Heart right ventricle (tissue), 16 donors: ENCODE measurements at regions not wholly inside any gene's neighbourhood (a gene's known extent, or its start where the extent isn't known, plus 50 kb on each side); places are given as distances from the start of the nearest gene placed in this dataset.

ENCODE experiments used
- ATAC-seq, 8 donors: fragments of 200-7000 bp; cut with Tn5 transposase; one replicate each; pipeline ENCODE4 v1.9.1; 2020; ENCODE audit warnings: mild to moderate bottlenecking in 8 of 8, moderate library complexity in 8 of 8, moderate number of reproducible peaks in 1 of 8
- DNase-seq, 2 donors: peaks; one replicate each; pipeline ENCODE4 v3.0.0-alpha.2; 2020
- H3K27ac ChIP-seq, 10 donors: fragments of 200-600 bp; sonication (generic) in 2 of 10; one replicate each; pipeline versions ENCODE4 v1.5.0 to v1.8.0; 2020 to 2022; ENCODE audit warnings: mild to moderate bottlenecking in 3 of 10
- H3K27me3 ChIP-seq, 7 donors: fragments of 200-600 bp; one replicate each; pipeline ENCODE4 v1.8.0; 2021 to 2022; ENCODE audit warnings: mild to moderate bottlenecking in 2 of 7
- H3K36me3 ChIP-seq, 9 donors: fragments of 200-600 bp; sonication (generic) in 1 of 9; one replicate each; pipeline versions ENCODE4 v1.5.0 to v1.8.0; 2020 to 2022; ENCODE audit warnings: mild to moderate bottlenecking in 2 of 9
- H3K4me1 ChIP-seq, 9 donors: fragments of 200-600 bp; sonication (generic) in 1 of 9; one replicate each; pipeline versions ENCODE4 v1.5.0 to v1.8.0; 2020 to 2022; ENCODE audit warnings: mild to moderate bottlenecking in 4 of 9
- H3K4me3 ChIP-seq, 10 donors: fragments of 200-600 bp; sonication (generic) in 2 of 10; one replicate each; pipeline versions ENCODE4 v1.5.0 to v1.8.0; 2020 to 2022; ENCODE audit warnings: mild to moderate bottlenecking in 7 of 10, moderate library complexity in 2 of 10
- H3K9me3 ChIP-seq, 11 donors: fragments of 200-600 bp in 10 of 11; sonication (generic) in 2 of 11; one replicate each; pipeline versions ENCODE4 v1.5.0 to v1.8.0; 2013 to 2022; ENCODE audit warnings: mild to moderate bottlenecking in 2 of 11, control low read depth in 1 of 11, moderate library complexity in 1 of 11
- CTCF ChIP-seq, 9 donors: fragments of 200-600 bp; sonication (generic) in 2 of 9; IDR thresholded peaks; one replicate each; pipeline versions ENCODE4 v1.5.0 to v1.8.0; 2021 to 2022; ENCODE audit warnings: antibody characterized with exemption in 9 of 9, mild to moderate bottlenecking in 5 of 9, moderate library complexity in 1 of 9
- WGBS, 2 donors: extraction: QIAGEN DNeasy Blood & Tissue Kit; methylation state at CpG; one replicate each; pipeline ENCODE4 v1.1.7; 2013; ENCODE audit warnings: inconsistent platforms in 1 of 2; 5-methylcytosine and 5-hydroxymethylcytosine counted together
- intact Hi-C, 10 donors: fragments of 100-400 bp; cut with DNase I; formaldehyde crosslinking; loops; one replicate each; pipeline versions ENCODE4 v1.11.1 to v1.14.2; 2022
- donor health status: Arrhythmogenic right ventricular cardiomyopathy.
- donor health status: ischemic (EF 13 %, LVEDD 7.1; RV severe dilation, severe dysfunction).
- donor health status: healthy with polysubstance abuse.
- donor health status: DM: no; HTN: yes; CAD: no.
- donor health status: DM: no; HTN: no; CAD: no.
- donor health status: ischemic (EF 25% LVEDD 6.9; RV normal size, moderate dysfunction).
- donor health status: ischemic (EF 25% LVEDD 5.7; RV mildly dilated, moderate dysfunction).
- donor health status: healthy.
- donor health status: DM: yes; HTN: yes; CAD: no.
- donor health status: Ischemic cardiomyopathy.
- donor health status: ischemic (EF 35%, LVEDD 5.7; RV mildly dilated, moderate dysfunction).
- donor health status: nonischemic (EF 11% LVEDD 7.7; RV severe dilation, severe dysfunction).
- donor health status: DM: yes; HTN: yes; CAD: no.
- donor health status: PGD.
- donor health status: ischemic (EF 29% LVEDD 5.4; RV normal size, mild dysfunction).
- donor health status: nonischemic (EF 23%, LVEDD 6.1; RV moderate dilation, normal function).

GRCh38 chr11:97157221-97157740 is 767.5 kb downstream of the JRKL start:
- Histone ChIP-seq H3K27ac (no peak overlapping the region), H3K27me3 (no peaks in the 10 kb centered on the region), H3K36me3 (no peaks in the 10 kb centered on the region), H3K4me3 (no peak overlapping the region), H3K9me3 (no peaks in the 10 kb centered on the region), H3K4me1 (no peaks in the 10 kb centered on the region)
- intact Hi-C loops, result no loop called here
- TF ChIP-seq CTCF (IDR thresholded peaks at IDR 0.05), result no peak
- ATAC-seq, result no peak
- no peak for DNase-seq
- 84 to 90% methylated on average over 2 of the region's 2 CpGs for WGBS, 2 donors

- Histone ChIP-seq H3K27me3 (no peaks in the 10 kb centered on the region), H3K27ac (no peak overlapping the region), H3K36me3 (no peaks in the 10 kb centered on the region), H3K4me3 (no peak overlapping the region), H3K4me1 (no peaks in the 10 kb centered on the region), H3K9me3 (no peaks in the 10 kb centered on the region)
- ATAC-seq (peak in 5 of 8 donors; percentile 16 to 83 (median 58)), DNase-seq (no peak)
- 56 to 61% methylated on average over 5 of the region's 5 CpGs for WGBS, 2 donors
- no peak for TF ChIP-seq CTCF (IDR thresholded peaks at IDR 0.05)
- intact Hi-C loops, result no loop called here
Measured at GRCh38 chr11:97158243-97158642, 768.4 kb downstream of the JRKL start.

GRCh38 chr11:97163631-97164191 is 773.9 kb downstream of the JRKL start:
- no peak for ATAC-seq
- intact Hi-C loops, result no loop called here
- TF ChIP-seq CTCF (IDR thresholded peaks at IDR 0.05), result no peak
- no peak overlapping the region for H3K27ac ChIP-seq
- H3K4me1 ChIP-seq, result no peaks in the 10 kb centered on the region
- H3K27me3 ChIP-seq, result no peaks in the 10 kb centered on the region
- no peaks in the 10 kb centered on the region for H3K9me3 ChIP-seq
- no peak for DNase-seq
- no peak overlapping the region for H3K4me3 ChIP-seq
- 84 to 88% methylated on average over 4 of the region's 4 CpGs for WGBS, 2 donors
- H3K36me3 ChIP-seq, result no peaks in the 10 kb centered on the region

GRCh38 chr11:97201743-97202612 is 812.2 kb downstream of the JRKL start:
- Histone ChIP-seq H3K27me3 (no peaks in the 10 kb centered on the region), H3K27ac (peak overlapping the region in 2 of 10 donors; percentile 25 to 29), H3K4me3 (no peak overlapping the region), H3K4me1 (peaks cover 0 to 18% (median 0%) of the 10 kb centered on the region in 9 donors), H3K9me3 (peaks cover 0 to 7% (median 3%) of the 10 kb centered on the region in 11 donors), H3K36me3 (no peaks in the 10 kb centered on the region)
- TF ChIP-seq CTCF (IDR thresholded peaks at IDR 0.05), result peak in 3 of 9 donors; percentile 15 to 27 (median 26)
- ATAC-seq (peak; percentile 25 to 94 (median 74)), DNase-seq (peak in 1 of 2 donors; percentile 9)
- 54 to 55% methylated on average over 3 of the region's 3 CpGs for WGBS, 2 donors
- intact Hi-C loops, result no loop called here
